Smooth muscle cell (in vitro differentiated cells): ENCODE measurements at regions not wholly inside any gene's neighbourhood (a gene's known extent, or its start where the extent isn't known, plus 50 kb on each side); places are given as distances from the start of the nearest gene placed in this dataset.

Source experiments
- DNase-seq: peaks from one replicate; lab custom pipeline; 2025; ENCODE audit not compliant: unreplicated experiment; lab: John Stamatoyannopoulos, UW
- H2AFZ ChIP-seq: fragments of 200-600 bp; sonication (generic); 2 replicates; pipeline ENCODE4 v1.6.0; 2016; ENCODE audit warnings: antibody characterized with exemption, low read depth, mild to moderate bottlenecking
- H3F3A ChIP-seq: fragments of 200-600 bp; sonication (generic); 2 replicates; pipeline ENCODE4 v1.6.0; 2017; ENCODE audit warnings: antibody characterized with exemption, low read depth
- H3K27ac ChIP-seq: fragments of 200-600 bp; sonication (generic); 2 replicates; pipeline ENCODE4 v1.5.1; 2016; ENCODE audit warnings: low read depth, mild to moderate bottlenecking
- H3K27me3 ChIP-seq: fragments of 200-600 bp; sonication (generic); 2 replicates; pipeline ENCODE4 v1.6.1; 2016; ENCODE audit warnings: low read depth, mild to moderate bottlenecking
- H3K36me3 ChIP-seq: fragments of 200-600 bp; sonication (generic); 2 replicates; pipeline ENCODE4 v1.5.1; 2016; ENCODE audit warnings: low read depth
- H3K4me1 ChIP-seq: fragments of 200-600 bp; sonication (generic); 2 replicates; pipeline ENCODE4 v1.5.1; 2016; ENCODE audit warnings: low read depth
- H3K4me2 ChIP-seq: fragments of 200-600 bp; sonication (generic); 2 replicates; pipeline ENCODE4 v1.6.0; 2016; ENCODE audit warnings: mild to moderate bottlenecking
- H3K4me3 ChIP-seq: fragments of 200-600 bp; sonication (generic); 2 replicates; pipeline ENCODE4 v1.5.1; 2016; ENCODE audit warnings: mild to moderate bottlenecking
- H3K79me2 ChIP-seq: fragments of 200-600 bp; sonication (generic); 2 replicates; pipeline ENCODE4 v1.6.0; 2016; ENCODE audit warnings: low read depth, mild to moderate bottlenecking
- H3K9ac ChIP-seq: fragments of 200-600 bp; sonication (generic); 2 replicates; pipeline ENCODE4 v1.6.0; 2016; ENCODE audit warnings: low read depth
- H3K9me3 ChIP-seq: fragments of 200-600 bp; sonication (generic); replicated peaks from 2 replicates; pipeline ENCODE4 v1.5.1; 2016; ENCODE audit warnings: low read depth
- H4K20me1 ChIP-seq: fragments of 200-600 bp; sonication (generic); 2 replicates; pipeline ENCODE4 v1.6.0; 2016; ENCODE audit warnings: low read depth
- CTCF ChIP-seq: fragments of 200-600 bp; sonication (generic); IDR thresholded peaks from 2 replicates; pipeline ENCODE4 v1.5.1; 2017; ENCODE audit warnings: borderline replicate concordance, mild to moderate bottlenecking, antibody characterized with exemption; ENCODE audit not compliant: insufficient read depth, poor library complexity, severe bottlenecking
- WGBS: methylation state at CpG from one replicate; pipeline ENCODE4 v1.1.7; 2016; ENCODE audit warnings: low lambda C conversion rate; 5-methylcytosine and 5-hydroxymethylcytosine counted together

DNA sequence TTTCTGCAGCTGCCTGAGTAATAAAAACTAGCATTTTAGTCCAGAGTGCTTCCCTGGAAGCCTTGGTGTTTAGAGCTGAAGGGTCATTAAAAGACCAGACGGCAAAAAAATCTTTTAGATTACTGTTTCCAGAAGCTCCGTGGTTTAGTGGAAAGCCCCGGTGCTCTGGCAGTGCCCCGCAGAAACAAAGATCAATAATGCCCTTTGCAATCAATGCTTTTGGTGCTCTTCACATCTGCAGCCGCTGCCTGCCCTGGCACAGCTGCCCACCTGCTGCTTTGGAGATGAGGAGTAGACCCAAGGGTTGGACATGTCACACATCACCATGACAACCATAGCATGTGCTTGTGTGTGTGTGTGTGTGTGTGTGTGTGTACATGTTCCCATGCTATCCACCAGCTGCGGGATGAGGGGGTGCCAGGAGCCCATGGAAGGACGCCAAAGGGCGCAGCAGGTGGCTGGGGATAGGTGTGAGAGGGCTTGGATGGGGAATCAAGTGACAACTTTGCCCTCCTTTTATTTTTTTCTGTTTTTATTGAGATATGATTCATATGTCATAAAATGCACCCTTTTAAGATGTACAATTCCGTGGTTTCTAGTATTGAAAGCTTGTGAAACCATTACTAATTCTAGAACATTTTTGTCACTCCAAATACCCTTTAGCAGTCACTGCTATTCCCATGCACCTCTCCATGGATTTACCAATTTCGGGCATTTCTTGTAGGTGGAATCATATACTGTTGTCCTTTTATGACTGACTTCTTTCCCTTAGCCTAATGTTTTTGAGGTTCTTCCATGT is 75.7 kb upstream of the KLHL25 start:
- no peak for DNase-seq
- no peak overlapping the region for H3K27ac ChIP-seq

GRCh38 chr15:85871545-85871944 is 76.8 kb upstream of the KLHL25 start:
- no peaks in the 10 kb centered on the region for H4K20me1 ChIP-seq
- no peak overlapping the region for H3K9ac ChIP-seq
- H2AFZ ChIP-seq, result no peak overlapping the region
- 96% methylated on average over 8 of the region's 8 CpGs for WGBS
- no peak overlapping the region for H3K4me2 ChIP-seq
- no peak overlapping the region for H3K27ac ChIP-seq
- no peak overlapping the region for H3K4me3 ChIP-seq
- no peaks in the 10 kb centered on the region for H3K27me3 ChIP-seq
- no peaks in the 10 kb centered on the region for H3K79me2 ChIP-seq
- H3F3A ChIP-seq, result no peaks in the 10 kb centered on the region
- no peak for TF ChIP-seq CTCF
- H3K9me3 ChIP-seq, result no peaks in the 10 kb centered on the region
- H3K36me3 ChIP-seq, result no peaks in the 10 kb centered on the region
- DNase-seq, result no peak
- H3K4me1 ChIP-seq, result no peaks in the 10 kb centered on the region

More for the DNA sequence above, 75.7 kb upstream of the KLHL25 start:
- Histone ChIP-seq H3F3A (no peaks in the 10 kb centered on the region), H3K27me3 (no peaks in the 10 kb centered on the region), H3K4me3 (no peak overlapping the region), H3K36me3 (no peaks in the 10 kb centered on the region), H3K9ac (no peak overlapping the region), H3K4me1 (no peaks in the 10 kb centered on the region), H3K4me2 (no peak overlapping the region), H3K79me2 (no peaks in the 10 kb centered on the region), H4K20me1 (no peaks in the 10 kb centered on the region), H2AFZ (no peak overlapping the region), H3K9me3 (no peaks in the 10 kb centered on the region)
- no peak for TF ChIP-seq CTCF
- WGBS, result 64% methylated on average over 10 of the region's 10 CpGs

DNA sequence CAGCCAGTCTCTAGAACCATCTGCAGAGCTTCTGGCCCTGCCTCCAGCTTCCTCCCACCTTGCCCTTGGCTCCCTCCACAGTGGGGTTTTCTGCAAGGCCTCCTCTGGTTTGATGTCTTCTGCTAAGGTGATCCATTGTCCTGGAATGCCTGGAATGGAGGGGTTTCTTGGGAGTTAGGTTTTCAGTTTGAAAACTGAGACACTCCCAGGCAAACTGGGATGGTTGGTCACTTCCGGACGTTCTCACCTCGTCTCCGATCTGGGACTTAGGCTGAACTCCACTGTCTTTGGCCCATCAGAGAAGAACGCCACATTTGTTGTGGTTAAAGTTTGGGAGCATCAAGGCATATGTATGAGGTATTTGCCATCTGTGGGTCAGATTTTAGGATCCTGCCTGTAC is 77.4 kb upstream of the KLHL25 start:
- Histone ChIP-seq H3K27ac (no peak overlapping the region), H2AFZ (no peak overlapping the region), H3K27me3 (no peaks in the 10 kb centered on the region), H3K9me3 (no peaks in the 10 kb centered on the region), H3K4me2 (no peak overlapping the region), H4K20me1 (no peaks in the 10 kb centered on the region), H3K4me1 (no peaks in the 10 kb centered on the region), H3K79me2 (no peaks in the 10 kb centered on the region), H3K36me3 (no peaks in the 10 kb centered on the region), H3F3A (no peaks in the 10 kb centered on the region), H3K9ac (no peak overlapping the region), H3K4me3 (no peak overlapping the region)
- TF ChIP-seq CTCF, result no peak
- DNase-seq, result no peak
- WGBS, result 92% methylated on average over 5 of the region's 5 CpGs

DNA sequence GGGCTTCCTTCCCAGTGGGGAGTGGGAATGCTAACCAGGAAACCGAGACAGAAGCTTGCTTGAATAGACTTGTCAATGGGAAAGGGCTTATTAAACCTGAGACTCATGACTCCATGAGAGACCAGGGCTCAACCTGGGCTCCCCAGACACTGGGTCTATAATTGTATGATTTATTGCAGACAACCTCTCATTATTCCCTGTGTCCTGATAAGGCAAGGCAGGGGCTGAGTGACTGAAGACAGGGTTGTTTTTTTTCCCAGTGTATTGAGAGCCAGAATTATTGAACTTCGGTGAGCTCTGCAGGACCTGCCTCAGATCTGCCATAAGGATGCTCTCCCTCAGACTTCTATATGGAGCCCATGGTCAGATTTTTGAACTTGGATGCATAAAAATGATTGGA is 79.5 kb upstream of the KLHL25 start:
- Histone ChIP-seq H3K9me3 (no peaks in the 10 kb centered on the region), H3F3A (no peaks in the 10 kb centered on the region), H3K4me1 (no peaks in the 10 kb centered on the region), H3K27me3 (no peaks in the 10 kb centered on the region), H3K27ac (no peak overlapping the region), H3K9ac (no peak overlapping the region), H3K4me3 (no peak overlapping the region), H3K36me3 (no peaks in the 10 kb centered on the region), H4K20me1 (no peaks in the 10 kb centered on the region), H2AFZ (no peak overlapping the region), H3K79me2 (no peaks in the 10 kb centered on the region), H3K4me2 (no peak overlapping the region)
- DNase-seq, result no peak
- 86% methylated on average over 2 of the region's 2 CpGs for WGBS
- TF ChIP-seq CTCF, result no peak
